ENCODE measurements at regions not wholly inside any gene's neighbourhood (a gene's known extent, or its start where the extent isn't known, plus 50 kb on each side); places are given as distances from the start of the nearest gene placed in this dataset.
"Not testable (repeated sequence)": the region's sequence is repeated elsewhere in the genome, so short reads cannot be mapped to it uniquely, and the experiment has no call there.

DNA sequence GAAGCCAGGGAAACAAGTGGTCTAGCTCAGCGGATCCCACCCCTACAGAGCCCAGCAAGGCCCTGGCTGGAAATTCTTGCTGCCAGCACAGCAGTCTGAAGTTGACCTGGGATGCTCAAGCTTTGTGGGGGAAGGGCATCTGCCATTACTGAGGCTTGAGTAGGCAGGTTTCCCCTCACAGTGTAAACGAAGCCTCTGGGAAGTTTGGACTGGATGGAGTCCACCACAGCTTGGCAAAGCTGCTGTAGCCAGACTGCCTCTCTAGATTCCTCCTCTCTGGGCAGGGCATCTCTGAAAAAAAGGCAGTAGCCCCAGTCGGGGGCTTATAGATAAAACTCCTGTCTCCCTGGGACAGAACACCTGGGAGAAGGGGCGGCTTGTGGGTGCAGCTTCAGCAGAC is 365.9 kb upstream of the SALL1 start:
- not testable (repeated sequence) for DNase-seq

DNA sequence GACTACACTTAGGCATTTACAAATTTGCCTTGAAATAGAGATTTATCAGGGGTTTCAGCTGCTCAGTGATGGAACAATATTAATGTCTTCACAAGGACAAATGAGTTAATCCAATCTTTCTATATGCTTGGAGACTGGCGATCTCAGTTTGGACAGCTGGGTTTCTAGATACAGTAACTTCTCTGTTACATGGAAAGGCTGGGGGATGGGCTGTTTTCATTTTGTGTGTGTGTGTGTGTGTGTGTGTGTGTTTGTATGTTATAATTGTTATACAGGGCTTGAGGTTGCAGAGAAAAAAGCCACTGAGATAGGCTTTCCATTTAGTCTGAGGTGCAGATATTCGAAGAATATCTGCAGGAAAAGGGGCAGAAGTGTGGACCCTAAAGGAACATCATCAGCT is 359.3 kb upstream of the SALL1 start:
- DNase-seq: no peak

DNA sequence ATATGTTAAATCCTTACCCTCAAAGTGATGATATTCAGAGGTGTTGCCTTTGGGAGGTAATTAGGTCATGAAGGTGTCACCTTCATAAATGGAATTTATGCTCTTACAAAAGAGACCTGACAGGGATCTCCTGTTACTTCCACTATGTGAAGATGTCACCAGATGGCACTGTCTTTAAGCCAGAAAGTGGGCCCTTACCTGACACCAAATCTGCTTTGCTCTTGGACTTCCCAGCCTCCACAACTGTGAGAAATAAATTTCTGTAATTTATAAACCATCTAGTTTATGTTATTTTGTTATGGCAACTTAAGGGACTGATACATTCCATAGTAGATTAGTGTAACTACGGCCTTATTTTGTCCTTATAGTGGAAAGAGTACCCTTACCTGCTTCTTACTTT is 358.3 kb upstream of the SALL1 start:
- DNase-seq: no peak

DNA sequence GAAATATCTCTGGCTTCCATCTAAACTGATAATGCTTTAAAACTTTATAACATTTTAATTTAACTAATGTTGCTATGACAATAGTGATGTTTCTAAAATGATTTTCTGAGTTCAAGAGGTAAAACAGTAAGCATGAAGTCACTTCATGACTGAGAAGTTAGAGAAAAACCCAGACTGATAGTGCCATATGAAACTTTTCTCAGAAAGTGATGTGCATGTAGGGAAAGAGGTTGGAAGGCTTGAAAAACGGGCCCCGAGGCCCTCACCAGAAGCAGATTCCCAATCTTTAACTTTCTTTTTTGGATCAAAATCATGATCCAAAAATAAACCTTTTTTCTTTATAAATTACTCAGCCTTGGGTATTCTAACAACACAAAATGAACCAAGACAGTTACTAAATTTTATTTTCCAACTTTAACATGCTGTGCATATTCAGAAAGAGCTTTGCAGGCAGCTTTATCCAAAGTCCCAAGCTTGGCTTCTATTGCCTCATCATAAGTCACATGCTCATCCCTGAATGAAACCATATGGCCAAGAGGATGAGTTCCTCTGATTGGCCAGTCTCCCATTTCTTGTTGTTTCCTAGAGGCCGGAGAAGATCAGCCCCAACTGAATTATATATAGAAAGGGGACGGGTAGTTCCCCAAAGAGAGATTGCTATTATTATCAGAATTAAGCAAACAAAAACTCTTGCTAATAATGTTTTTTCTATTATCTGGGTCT is 357.6 kb upstream of the SALL1 start:
- no peak for DNase-seq

DNA sequence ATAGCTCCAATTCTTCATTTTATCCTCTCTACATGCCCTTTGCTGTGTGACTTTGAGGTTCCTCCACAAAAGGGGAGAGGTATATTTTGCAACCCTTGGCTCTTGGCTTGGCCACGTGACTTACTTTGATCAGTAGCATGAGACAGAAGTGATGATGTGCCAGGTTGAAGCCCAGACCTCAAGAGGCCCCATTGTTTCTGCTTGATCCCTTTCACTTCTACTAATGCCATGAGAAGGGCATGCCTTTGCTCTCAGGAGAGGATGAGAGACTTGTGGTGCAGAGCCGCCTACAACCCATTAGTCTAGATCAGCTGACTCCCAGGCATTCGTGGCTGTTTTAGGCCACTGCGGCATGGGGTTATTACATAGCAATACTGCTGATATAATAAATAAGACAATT is 356.2 kb upstream of the SALL1 start:
- no peak for DNase-seq

DNA sequence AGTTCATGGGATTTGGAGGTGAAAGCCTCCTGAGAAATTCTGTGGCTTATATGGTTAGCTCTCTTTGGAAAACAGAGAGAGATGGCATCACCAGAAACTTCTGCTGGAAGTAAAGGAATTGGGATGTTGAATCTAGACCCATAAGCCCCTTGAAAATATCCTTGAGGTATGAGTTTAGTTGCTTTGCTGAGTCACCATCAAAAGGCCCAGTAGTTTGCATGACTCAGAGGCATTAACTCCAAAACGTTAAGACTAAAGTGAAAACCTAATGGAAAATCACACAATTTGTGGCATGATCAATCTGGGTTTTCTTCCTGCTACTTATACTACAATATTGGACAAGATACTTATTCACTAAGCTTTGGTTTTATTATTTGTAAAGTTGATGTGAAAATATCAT is 349.2 kb upstream of the SALL1 start:
- DNase-seq: no peak

DNA sequence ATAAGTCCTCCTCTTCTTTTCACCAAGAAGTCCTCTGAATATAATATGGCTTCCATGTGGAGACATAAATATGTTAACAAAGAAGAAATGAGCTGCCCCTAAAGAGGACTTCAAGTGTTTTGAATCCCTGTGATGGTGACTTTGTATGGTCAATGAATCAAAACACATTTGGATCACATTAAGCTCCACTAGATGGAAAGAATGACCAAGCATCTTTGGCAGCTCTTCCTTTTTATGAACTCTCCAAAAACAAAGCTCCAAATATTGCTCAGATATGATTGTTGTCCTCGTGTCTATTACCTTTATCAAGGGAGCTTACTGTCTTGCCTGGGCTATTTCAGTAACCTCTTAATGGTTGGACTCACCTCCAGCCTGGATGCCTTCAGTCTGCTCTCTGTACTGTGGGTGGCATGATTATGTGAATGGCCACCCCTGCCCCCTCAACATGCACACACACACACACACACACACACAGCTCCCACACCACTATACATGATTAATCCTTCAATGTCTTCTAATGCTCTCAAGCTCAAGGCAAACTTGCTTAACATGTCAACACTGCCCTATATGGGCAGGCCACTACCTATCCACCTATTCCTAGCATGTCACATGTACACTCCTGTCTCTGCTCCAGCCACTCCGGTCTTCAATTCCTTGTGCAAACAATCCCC is 346.6 kb upstream of the SALL1 start:
- DNase-seq: no peak

DNA sequence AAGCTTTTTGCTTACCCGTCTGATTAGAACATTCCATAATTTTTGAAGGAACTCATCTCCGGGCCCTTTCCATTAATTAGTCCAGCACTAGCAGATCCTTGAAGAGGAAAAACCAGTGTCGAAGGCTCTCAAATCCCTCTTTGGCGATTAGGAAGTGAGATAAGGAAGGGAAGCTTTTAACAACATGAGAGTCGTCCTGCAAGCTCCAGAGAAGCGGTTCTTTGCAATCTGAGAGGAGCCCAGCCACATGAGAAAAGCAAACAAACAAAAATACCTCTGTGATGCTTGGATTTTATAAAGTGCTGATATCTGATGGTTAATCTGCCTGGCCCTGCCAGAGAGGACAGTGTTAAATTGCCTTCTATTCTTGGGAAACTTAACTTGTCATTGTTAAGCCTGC is 339.8 kb upstream of the SALL1 start:
- no peak for DNase-seq

DNA sequence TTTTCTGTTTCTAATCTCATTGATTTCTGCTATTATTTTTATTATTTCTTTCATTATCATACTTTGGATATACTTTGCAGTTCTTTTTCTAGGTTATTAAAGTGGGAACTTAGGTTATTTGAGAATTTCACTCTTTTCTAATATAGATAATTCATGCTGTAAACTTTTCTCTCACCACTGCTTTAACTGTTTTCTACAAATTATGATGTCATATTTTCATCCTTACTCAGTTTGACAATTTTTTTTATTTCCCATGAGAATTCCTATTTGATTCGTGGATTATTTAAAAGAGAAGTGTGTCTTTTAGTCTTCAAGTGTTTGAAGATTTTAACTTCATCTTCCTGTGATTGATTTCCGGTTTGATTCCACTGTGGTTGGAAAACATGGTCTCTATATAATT is 336.8 kb upstream of the SALL1 start:
- DNase-seq: no peak

DNA sequence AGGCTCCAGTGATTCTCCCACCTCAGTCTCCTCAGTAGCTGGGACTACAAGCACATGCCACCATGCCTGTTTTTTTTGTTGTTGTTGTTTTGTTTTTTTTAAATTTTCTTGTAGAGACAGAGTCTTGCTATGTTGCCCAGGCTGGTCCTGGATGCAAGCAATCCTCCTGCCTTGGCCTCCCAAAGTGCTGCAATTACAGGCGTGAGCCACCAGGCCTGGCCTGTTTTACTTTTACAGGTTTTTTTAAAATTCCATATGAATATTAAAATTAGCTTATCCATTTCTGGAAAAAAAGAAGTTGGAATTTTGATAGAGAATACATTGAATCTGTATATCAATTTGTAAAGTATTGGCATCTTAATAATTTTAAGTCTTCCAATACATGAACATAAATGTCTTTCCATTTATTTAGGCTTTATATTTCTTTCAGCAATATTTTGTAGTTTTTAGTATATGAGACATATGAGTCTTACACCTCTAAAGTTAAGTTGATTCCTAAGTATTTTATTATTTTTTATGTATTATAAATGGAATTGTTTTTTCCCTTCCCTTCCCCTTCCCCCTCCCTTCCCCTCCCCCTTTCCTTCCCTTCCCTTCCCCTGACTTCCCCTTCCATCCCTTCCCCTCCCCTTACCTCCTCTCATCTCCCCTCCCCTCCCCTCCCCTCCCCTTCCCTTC is 323.5 kb upstream of the SALL1 start:
- no peak for DNase-seq

DNA sequence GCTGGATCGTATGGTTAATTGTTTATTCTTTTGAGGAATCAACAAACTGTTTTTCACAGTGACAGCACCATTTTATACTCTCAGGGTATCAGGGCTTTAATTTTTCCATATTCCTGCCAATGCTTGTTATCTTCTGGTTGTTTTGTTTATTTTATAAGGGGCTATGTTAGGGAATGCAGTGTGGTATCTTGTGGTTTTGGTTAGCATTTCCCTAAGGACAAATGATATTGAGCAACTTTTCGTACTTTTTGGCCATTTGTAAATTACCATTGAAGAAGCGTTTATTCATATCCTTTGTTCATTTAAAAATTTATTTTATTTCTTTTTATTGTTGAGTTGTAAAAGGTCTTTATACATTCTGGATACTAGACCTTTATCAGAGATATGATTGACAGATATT is 322.0 kb upstream of the SALL1 start:
- no peak for DNase-seq

DNA sequence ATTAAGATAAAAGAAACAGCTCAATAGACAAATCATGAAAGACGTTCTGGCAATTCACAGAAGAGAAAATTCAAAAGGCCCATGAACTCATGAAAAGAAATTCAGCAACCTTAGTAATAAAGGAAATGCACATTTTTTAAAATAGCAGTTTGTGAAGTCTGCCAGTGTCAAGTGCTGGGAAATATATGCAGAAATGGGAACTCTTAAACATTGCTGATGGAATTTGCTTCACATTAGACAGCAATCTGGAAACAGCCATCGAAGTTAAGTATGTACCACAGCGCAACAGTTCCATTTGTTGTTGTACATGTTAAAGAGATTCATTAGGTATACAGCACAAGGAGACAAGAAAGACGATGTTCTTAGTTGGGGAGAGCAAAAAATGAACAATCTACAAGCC is 319.4 kb upstream of the SALL1 start:
- DNase-seq: no peak

DNA sequence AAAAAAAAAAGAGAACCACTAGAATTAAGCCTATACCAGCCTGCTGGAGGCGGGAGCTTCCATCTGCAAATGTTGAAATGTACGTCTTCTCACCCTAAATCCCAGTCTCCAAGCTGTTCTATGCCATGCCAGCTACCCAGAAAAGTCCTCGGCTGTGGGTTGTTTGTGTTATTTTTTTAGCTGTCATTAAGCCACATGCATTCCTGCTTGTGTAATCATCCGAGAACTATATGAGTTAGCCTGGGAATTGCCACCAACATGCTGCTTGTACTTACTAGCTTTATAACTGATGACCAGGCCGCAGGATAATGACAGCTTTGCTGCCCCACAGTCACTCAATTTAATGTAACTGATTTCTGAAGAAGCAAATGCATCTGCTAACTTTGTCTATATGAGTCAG is 313.9 kb upstream of the SALL1 start:
- DNase-seq: no peak

DNA sequence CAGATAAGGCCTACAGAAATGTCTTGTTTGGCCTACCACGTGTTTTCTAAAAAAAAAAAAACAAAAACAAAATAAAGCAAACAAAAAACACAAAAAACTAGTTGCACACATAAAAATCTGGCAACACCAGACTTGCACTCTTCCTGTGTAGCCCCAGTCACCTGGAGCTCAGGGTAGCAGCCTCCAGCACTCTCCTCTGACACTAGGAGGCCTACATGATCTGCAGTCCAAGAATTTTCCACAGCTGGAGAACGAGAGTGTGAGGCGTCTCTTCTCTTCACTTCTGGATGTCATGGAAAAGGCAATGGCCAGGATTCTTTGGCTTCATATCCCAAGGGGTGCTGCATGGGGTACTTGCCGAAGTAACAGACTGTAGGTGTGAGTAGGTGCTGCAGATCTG is 310.2 kb upstream of the SALL1 start:
- DNase-seq: no peak

DNA sequence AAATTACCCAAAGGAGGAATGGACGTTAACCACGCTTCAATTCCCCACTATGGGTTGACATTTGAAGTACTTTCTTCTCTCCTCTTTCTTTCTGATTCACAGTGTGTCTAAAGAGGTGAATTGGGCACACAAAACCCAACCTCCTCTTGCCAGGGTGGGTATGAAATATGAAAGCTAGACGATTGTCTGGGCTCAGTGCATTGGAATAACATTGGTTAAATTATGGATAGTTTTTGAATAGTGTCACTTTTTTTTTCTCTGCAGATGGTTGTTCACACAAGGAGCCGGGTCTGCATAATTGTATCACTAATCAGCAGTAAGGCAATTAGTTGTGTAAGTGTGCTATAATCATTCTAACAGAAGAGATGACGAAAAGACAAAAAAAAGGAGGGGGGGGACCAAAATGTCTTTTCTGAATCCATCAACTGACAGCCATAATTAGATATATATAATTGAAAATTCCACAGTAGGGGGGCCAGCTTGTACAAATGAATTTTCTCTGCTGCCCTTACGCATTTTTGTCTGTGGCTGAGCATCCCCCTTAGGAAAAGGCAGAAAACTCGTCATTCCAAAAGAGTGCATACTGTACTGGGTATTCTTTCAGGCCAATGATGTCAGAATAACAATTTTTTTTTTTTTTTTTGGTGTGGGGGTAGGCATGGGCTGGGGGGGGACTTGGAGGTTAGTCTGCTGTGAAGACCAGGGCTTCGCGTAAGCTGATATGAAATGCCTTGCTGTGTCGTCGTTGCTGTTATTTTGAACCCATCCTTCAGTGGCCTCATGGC is 307.5 kb upstream of the SALL1 start:
- no peak for DNase-seq

DNA sequence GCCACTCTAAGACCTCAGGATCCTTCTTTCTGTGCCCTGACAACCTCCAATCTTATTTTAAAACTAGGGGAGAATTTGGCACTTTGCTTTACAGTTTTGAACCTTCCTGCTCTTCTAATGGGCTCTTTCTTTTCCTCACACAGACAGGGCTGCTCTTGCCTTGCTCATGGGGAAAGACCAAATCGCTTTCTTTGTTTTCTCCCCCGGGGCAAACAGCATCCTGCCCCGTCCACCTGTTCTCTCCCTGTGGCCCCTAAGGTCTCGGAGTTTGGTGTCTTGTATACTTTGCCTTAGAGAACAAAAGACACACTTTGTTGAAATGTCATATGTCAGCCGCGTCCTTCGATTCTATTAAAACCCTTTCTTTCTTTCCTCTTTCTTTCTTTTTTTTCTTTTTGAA is 306.7 kb upstream of the SALL1 start:
- DNase-seq: no peak

DNA sequence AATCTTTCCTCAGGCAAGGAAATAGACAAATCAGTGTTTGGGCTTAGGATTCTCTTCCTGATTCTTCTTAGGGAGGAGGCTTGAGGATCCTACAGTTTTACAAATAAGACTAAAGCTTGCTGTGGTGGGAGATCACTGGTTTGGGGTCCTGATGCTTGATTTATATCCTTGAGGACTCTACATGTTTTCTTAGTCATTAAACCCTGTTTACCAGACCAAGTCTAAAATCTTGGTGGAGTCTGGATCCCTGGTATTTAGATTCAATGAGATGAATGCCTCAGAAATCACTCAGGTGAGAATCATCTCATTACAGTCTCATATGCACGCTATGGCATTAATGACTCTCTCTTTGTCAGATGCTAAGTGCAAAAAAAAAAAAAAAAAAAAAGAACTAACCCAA is 304.3 kb upstream of the SALL1 start:
- DNase-seq: no peak

DNA sequence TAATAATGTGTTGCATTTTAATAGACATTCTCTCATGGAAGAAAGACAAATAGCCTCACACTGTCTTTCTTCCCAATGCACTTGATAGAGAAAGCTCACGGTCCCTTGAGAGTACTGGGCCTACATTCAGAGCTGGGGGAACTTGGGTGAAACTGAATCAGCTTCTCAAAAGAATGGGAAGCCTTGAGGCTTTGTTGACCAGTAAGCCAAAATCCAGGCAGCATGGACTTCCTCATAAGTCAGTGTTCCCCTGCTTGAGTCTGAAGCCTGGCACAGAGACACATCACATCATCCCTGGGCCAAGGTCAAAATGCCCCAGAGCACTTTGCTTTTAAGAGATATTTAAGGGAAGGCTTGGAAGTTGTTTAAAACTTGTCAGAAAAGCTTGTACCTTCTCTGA is 302.2 kb upstream of the SALL1 start:
- no peak for DNase-seq

DNA sequence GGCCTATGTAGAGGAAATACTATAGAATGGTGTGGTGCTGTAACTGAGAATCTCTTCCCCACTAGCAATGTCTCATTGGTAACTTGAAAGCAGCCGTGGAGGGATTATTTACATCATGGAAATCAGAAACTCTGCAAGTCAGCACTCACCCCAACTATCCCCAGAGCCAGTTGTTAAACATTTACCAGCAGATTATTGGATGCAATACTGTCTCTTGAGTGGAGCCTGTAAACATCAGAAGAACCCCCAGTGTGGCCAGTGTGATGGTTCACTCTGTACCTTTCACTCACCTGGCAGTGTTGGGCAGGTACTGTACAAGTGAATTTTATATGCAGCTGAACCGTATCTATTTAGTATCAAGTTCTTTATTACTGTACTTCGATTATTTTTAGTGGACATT is 299.8 kb upstream of the SALL1 start:
- DNase-seq: no peak

DNA sequence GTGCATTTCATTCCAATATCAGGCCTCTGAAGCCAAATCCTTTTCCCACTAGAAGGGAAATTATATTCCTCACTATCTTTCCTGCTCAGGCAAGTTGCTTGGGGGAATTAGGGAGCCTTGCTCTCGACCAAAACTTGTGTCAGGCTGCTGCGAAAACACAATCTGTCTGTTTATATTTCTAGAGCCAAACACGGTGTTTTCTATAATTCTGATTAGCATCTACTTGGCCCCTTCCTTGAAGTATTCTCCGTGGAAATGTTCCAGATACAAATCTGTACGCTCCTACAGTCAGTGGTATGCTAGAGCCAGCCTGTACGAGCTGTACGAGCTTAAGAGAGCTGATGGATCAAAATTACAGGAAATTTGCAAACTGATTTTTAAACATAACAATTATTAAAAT is 299.3 kb upstream of the SALL1 start:
- DNase-seq: no peak

DNA sequence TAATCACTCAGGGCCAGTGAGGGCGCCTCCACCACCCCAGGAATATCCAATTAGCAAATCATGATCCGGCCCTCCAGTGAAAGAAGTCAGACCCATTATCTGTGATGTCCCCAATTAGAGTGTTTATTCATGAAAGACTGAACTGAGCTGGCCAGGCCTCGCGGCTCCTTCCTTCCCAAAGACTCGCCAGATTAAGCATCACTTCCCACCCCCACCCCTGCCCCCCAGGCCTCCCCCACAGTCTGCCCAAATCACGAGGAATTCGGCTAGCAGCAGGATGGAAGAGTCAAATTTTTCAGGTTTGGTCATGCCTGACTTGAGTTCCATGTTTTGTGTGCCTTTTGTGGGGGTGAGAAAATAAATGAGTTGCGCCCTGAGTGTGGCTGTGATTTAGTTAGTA is 298.4 kb upstream of the SALL1 start:
- no peak for DNase-seq

DNA sequence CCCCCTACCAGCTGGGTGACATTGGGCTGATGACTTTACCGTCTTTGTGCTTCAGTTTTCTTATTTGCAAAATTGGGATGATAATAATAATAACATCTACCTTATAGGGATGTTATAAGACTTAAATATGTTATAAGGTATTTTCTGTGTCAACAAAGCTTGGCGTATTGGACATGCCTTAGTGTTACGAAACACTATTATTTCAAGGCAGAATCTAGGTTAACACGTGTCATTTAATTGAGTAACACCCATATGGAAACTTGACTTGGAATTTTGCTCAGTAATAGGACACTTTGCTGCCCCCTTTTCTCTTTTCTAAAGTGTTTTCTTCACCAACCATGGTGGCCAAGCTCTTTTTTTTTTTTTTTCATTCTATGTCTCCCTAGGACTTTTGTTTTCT is 294.2 kb upstream of the SALL1 start:
- DNase-seq: no peak

DNA sequence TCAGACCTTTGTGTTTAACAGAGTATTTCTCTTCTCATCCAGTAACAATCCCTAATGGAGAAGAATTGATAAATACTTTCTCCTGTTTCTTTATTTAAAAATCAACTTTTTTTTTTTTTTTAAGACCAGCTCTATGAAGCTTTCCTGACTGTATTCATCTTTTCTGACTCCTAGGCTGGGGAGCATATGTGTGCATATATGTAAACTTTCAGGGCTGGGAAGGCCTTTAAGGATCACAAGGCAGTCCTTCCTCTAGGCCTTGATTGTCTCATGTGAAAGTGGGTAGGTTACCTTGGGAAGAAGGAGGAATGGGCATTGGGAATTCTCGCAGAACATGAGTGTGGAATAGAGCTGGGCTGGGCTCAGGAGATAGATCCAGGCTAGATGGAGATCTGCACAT is 292.9 kb upstream of the SALL1 start:
- no peak for DNase-seq
